ENCODE measurements at regions not wholly inside any gene's neighbourhood (a gene's known extent, or its start where the extent isn't known, plus 50 kb on each side); places are given as distances from the start of the nearest gene placed in this dataset.

DNA sequence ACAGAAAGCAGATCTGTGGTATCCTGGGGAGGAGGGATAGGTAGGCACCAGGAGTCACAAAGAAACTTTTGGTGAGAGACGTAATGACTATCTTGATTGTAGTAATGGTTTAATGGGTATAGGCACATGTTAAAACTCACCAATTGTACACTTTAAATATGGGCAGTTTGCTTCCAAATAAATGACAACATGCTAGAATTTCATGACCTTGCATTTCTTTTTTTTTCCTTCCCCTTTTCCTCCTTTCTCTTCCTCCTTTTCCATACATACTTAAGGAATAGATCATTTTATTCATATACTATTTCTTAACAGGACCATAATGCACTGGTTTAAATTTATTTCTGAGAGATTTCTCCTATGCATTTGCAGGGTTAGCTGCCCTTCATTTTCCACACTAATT lies 341.8 kb downstream of the TMEM182 start:
- no peak for DNase-seq

DNA sequence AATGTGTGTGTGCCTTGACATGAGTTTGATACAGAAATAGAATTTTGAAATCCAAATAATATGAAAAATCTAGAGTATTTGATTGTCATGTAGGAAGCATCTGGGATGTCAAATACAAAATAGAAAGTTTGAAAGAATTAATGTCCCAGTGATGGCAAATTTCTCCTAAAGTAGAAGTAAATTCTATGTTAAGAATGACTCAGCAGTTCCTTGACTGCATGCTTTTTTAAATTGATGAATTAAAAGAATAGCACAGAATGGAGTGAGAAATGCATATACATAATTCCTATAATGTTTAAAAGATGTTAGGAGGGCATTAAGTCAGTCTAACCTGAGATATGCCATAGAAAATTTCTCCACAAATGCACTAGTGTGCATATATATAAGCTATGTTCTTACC lies 357.5 kb downstream of the TMEM182 start:
- DNase-seq: no peak

DNA sequence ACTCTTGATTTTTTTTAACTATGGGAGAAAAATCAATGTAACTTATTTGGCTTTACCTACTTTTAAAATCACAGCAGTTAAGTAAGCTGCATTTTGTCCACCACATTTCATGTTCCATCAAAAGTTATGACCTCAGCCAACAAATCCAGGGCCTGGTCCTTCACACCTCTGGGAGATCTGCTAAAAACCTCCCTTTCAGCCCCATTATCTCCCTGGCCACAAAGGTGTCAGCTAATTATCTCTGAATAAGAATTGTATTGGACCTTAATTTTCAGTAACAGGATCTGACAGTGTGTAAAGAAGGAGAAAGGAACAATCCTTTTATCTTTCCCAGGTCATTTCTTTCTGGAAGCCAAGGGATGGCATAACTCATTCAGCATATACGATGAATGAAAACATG lies 359.3 kb downstream of the TMEM182 start:
- DNase-seq: no peak

DNA sequence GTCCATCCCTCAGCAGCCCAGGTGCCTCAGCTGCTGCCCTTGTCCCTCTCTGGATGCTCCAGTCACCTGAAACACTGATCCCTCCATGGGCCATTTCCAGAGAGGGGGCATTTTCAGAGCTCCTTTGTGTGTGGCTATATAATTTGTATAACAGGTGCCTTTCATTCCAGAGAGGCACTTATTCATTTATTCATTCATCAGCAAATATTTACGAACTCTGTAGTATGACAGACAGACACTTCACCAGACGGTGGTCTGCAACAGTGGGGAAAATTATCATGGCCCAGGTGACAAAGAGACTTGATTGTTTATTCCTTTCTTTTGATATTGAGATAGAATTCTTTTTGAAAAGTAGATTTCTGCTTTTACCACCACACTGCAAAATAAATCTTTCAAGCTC lies 361.7 kb downstream of the TMEM182 start:
- DNase-seq: no peak

DNA sequence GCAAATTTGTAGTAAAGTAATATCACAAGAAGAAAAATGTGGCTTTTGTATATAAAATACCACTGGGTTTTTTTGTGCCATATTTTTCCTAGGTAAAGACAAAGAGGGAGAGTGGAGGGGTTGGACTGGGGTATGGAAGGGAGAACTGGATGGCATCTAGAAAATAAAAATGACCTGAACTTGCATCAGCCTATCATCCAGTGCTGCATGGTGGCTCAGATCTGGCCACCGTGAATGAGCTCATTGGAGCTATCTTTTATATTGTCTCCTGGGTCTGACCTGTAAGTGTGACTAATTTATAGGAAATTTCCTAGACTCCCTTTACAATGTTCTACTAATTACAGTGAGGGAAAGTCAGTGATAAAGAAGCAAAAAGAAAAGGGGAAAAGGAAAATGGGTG lies 369.0 kb downstream of the TMEM182 start:
- DNase-seq: no peak

DNA sequence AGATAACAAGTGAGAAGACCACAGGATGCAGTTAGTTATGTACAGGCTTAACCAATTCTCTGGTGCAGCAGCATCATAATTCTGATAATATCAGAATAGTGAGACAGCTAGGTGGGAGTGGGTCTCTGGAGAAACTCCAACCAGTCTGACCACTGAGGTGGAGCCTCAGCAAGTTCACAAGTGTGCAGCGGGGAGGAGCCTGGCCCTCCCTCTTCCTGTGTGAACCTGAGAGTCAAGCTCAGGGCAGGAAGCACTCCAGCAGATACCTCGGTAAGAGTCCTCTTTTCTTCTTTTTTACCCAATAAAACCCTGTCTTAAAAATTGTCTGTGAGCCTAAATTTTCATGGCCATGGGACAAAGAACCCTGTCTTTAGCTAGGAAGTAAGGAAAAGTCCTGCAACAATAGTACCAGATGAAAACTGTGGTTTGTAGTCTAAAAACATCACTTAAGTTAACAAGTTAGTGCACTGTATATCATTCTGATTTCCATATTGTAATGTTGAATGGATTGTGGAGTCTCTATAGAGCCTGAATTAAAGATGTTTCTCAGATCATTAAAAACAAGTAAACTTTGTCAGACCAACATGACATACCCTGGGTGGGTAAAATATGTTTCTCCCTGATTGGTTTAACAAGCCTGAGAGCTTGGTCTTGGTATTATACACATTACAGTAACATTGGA lies 370.8 kb downstream of the TMEM182 start:
- no peak for DNase-seq

DNA sequence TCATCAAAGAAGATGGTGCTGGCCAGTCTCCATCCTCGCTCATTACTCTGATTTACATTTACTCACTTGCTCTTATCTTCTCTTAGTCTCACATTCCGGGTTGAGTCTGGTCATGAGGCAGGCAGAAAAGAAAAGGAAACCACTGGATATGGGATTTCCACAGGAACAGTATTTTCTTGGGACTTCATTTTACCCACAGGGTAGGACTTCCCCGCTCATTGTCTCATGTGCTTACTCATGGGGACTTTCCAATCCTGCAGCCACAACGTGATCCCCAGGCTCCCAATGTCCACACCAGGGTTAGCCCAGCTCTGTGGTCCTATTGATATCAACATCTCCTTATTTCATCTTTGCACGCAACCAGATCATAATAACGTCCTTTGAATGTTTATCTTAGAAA lies 373.8 kb downstream of the TMEM182 start:
- DNase-seq: no peak

DNA sequence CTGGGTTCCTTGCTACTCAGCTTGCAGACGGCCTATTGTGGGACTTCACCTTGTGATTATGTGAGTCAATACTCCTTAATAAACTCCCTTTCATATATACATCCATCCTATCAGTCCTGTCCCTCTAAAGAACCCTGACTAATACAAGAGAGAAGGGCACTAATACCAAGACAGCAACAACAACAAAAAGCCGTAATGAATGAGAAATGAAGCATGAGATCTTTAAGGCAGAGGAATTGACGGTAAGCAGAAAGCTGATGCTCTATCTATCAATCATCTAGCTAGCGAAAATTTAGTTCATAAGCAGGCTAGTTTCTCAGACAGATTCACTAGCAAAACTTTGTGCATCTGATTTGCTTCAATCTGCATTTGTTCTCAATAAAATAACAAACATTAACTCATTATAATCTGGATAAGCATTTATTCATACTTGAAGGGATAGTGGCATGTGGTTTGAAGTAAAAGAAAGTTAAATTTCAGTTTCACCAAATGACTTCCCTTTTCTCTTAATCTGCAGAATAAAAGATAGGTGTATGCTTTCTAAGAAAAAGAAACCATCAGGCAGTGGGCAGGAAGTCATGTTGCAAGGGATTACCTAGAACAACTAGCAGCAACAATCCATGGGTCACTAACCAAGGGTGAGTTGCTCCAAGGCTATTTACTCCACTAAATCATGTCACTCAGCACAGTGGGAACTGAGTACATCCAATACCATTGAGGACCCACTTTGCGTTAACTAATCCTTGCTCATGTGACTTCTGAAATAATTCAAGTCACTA lies 376.5 kb downstream of the TMEM182 start:
- DNase-seq: no peak

DNA sequence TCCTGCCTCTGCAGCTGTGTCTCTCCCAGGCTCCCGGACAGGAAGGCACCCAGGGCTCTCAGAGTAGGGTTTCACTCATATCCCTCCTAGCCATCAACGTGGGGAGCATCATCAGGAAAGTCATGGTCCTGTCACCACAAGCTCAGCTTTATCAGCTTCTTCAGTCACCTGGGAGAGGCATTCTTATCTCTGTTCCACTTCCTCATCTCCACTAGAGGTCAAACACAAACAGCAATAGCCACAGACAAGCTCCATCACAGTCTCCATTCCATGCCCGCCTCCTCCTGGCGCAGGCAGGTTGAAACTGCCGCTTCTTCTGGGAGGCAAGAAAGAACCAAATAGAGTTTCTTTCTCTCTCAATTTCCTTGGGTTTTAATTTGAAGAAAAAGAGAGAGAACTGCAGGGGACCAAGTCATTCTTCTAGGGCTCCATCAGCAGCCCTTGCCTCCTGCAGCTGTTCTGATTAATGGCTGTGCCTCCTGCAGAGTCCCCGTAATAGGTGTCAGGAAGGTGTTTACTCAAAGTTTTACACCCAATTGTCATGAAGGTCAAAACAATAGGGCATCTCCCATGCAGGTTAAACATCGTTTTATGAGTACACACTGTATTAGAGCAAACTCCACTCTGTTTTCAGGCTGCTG lies 377.9 kb downstream of the TMEM182 start:
- DNase-seq: peak; percentile 28

DNA sequence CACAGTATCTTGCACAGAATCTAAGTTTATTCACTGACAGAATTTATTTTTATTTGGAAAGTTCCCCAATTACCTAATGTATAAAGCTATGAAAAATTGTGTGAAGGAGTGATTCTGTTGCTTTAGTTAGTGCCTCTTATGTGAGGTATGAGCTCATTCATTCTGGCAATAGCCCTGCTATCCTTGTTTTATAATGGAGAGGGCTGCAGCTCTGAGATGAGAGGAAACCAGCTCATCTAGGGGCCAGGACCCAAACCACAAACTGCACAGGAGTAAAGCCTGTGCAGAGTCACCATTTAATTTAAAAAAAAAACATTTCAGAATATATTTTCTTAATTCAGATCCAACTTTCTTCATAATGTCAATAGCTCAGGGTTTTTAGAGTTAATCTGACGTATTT lies 383.0 kb downstream of the TMEM182 start:
- no peak for DNase-seq

DNA sequence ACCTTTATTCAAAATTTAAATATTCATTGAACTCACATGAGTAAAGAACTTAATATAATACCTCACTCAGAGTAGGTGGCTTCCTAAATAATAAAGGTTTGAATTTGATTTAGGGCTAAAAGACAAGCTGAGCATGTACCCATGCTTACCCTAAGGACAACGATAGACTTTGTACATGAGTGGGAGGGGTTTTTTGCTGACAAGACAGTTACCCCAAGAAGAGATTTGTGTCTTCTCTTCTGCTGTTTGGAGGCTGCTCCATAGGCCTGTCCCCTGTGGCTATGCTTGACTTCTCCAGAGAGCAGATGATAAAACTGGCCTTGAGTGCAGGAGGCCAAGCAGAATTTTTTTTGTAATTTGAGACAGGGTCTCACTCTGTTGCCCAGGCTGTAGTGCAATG lies 383.9 kb downstream of the TMEM182 start:
- no peak for DNase-seq

DNA sequence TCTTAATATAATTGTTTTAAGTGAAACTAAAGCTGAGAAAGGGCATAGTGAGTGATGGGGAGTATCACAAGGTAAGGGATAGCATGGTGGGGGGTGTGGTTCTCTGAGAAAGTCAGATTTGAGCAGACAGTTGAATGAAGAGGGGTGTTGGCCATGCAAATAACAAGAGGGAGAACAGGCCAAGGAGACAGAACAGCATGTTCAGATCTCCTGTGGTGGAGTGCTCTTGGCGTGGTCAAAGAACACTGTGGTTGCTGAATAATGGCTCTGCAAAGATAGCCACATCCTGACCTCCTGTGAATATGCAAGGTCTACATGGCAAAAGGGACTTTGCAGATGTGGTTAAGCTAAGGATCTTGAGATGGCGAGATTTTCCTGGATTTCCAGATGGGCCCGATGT lies 389.2 kb downstream of the TMEM182 start:
- no peak for DNase-seq

DNA sequence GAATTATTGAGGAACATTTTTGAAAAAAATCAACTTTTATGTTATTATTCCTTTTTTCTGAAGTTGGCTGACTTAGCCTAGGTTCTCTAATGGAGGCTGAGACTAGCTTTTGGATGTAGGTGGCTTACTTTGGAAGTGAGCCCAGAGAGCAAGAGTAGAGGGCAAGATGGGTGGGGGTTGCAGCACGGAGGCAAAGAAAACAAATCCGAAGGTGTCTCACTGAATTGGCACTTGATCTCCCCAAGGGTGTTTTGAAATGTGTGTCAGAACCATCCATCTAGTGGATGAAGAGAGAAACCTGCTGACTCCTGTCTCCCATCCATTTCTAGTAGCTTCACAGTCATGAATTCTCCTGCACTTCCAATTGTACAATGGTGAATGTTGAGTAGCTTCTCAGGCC lies 390.7 kb downstream of the TMEM182 start:
- DNase-seq: no peak

DNA sequence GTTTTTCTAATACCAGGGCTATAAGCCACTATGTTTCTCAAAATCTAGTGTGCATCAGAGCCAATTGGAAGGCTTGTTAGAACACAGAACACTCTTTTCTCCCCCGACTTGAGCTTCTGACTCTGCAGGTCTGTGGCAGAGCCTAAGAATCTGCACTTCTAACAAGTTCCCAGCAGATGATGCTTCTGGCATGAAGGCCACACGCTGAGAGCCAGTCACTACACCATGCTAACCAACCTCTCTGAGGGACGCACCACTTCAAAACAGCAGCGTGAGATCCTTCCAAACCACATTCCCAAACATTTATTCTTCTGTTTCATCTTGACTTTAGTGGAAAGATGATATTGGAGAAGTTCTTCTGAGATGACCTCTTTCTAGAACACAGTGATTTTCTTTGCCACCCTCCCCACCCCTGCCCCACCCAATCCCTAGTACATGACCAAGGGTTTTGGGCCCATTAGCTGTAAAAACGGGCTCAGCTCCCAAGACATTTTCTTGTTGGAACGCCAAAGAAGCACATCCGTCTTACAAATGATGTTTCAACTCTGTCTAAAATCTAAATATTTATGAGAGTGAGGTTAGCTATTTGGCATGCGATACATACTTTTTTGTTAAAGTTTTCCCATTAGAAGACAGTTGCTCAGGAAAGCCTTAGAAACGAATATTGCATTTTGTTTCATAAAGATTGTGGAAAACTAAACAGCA lies 391.9 kb downstream of the TMEM182 start:
- DNase-seq: no peak

DNA sequence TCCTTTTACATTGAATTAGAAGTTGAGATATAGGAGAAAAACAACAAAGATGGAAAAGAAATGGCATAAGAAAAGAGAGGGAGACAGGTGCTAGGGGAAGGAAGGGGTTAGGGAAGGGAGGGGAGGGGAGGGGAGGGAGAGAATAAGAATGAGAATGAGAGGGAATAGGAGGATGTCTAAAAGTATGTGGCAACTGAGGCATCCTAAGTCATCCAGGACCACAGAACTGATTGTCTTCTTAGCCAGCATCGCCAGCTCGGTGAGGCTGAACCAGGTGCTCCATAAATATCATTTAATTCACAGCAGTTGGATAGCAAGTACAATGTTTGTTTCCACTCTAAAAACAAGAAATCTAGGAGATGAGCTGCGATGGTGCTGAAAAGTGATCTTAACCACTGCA lies 393.5 kb downstream of the TMEM182 start:
- DNase-seq: no peak

DNA sequence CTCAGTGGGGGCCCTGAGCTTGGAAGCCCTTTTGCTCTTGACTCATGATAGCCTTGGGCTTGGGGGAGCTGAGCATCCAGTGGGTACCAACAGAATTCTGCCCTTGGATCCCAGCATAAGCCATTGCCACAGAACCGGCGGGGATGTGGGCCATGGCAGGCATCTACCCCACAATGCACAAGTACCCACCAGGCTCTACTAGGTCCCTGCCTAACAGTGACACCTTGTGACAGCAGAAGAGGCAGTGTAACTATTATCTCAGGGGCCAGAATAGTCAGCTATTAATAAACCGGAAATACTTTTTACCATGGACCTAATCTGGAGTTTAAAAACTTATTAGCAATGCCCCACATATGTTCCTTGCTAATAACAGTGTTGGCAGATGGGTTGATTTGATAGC lies 397.2 kb downstream of the TMEM182 start:
- DNase-seq: no peak

DNA sequence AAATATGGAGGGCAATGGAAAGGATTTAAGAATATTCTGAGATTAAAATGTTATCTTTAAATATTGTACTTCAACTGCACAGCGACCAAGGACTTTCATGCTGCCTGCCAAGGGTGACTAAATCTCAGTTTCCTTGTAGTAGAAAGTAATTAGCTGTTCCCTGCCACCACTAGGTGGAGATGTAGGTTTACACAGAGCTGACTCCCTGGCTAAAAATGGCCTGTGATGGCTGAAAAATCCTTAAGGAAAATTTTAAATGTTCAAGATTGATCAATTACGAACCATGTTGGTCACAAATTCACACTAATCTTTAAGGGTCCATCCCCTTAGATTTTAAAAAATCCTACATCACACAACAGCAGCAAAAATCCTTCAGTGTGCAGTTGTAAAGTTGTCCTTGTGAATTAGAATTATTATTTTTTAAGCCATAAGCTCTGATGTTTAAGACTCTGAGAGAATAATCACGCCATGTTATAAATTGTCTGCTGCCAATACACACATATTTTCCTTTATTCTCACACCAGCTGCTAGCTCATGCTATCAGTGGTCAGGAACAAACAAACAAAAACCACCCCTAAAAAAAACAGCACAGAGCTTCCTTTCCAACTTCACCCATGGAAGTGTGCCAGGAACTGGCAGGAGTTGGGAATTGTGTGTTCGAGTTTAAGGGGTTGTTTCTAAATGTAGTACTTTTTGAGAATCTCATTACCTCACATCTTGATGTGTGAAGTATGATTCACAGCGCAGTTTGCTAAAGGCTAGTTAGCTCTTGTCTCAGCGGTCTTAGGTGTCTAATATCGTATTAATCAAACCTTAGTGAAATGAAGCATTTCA lies 399.8 kb downstream of the TMEM182 start:
- no peak for DNase-seq

DNA sequence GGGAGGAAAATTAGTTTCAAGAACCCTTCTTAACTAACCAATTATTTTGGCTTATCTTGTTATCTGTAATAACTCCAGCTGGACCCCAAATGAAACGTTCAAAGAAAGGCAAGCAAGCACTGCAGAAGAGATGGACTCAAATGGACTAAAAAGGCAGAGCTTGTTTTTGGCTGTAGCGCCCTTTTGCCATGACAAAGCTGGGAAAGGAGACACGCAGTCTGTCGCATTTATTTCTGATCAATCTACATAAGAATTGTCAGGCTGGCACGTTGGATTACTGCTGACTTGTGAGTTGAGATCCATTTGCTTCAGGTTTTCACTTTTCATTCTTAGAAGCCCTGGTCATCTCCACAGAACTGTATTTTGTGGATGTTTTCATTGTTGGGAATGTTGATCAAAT lies 402.9 kb downstream of the TMEM182 start:
- no peak for DNase-seq

DNA sequence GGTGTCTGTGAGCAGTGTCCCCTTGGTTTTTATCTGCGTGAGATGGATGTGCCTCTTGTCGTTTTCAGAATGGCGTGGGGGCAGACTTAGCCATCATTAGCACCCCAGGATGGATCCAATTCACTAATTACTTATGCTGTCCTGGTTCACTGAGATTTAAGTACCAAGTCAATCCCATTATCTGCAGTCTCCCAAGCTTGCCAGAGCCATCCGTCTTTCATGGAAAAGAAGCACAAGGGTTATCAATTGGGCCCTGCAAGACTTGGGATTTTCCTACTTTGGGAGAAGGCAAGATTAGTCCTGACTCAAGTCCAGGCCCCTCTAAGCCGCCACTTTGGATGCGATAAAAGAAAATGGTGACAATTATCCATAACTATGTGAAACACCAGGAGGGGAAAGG lies 404.0 kb downstream of the TMEM182 start:
- no peak for DNase-seq

DNA sequence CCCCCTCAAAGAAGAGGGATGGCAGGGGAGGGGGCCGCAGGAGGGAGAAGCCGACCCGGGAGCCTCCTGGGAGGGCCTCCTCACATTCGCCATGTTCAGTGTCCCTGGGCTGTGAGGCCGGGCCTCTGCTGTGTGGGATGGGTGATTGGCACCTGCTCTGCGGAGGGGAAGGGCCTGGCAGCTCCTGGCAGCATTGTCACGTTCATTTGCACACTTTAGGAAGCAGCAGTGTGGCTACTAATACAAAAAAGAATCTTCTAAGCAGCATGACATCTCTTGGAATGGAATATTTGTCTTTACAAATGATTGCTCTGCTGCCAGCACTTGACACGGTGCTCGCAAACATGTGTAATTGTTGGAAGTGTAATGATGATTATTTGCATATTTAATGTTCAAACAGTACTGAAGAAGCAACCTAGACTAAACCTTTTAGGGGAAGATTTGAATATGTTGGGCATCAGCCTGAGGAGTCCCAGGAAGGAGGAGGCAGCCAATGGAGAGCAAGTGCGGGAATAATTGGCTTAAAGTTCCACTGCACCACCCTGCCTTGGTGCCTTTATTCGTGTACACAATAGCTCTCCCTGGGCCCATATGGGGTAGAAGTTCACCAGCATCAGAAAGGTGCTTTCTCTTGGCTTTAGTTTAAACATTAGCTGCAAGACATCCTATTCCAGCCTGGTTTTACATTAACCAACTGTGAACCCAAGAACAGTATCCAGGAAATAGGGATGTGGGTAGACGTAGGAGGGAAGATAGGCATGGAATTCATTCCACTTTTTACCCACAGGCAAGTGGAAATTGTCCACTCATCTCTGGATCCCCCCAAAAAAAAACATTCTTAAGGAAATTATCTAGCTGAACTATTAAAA lies 404.9 kb downstream of the TMEM182 start:
- no peak for DNase-seq

DNA sequence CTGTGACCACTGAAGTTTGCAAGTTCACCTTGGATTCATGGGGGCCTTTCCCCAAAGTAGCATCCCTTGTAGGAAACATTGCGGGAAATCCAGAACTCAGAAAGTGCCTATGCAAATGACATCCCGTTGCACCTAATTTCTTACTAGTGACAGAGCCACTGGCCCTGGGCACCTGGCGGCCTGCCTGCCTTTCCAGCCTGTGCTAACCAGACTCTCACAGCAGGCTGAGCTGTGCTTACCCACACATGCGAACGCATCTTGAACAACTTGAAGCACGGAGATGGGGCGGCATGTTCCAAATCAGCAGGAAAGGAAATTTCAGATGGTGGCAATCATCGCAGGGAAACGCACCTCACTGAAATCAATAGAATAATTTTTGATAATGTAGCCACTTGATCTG lies 405.8 kb downstream of the TMEM182 start:
- no peak for DNase-seq

DNA sequence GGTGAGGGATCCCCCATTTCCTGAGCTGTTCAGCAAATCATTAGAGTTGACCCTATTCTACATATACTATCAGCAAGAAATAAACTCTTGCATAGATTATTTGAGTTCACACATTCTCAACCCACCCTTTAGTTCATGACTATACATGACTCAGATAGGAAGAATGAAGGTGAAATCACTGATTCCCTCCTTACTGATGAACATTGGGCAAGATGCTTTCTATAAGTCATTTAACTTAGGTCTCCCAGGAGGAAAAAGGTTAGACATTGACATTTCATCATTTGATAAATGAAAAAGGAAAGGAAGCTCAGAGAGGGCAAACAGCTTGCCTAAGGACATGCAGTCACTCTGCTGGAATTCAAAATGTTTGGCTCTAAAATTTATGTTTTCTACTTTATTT lies 408.0 kb downstream of the TMEM182 start:
- DNase-seq: no peak
